ENCODE measurements at regions not wholly inside any gene's neighbourhood (a gene's known extent, or its start where the extent isn't known, plus 50 kb on each side); places are given as distances from the start of the nearest gene placed in this dataset.

DNA sequence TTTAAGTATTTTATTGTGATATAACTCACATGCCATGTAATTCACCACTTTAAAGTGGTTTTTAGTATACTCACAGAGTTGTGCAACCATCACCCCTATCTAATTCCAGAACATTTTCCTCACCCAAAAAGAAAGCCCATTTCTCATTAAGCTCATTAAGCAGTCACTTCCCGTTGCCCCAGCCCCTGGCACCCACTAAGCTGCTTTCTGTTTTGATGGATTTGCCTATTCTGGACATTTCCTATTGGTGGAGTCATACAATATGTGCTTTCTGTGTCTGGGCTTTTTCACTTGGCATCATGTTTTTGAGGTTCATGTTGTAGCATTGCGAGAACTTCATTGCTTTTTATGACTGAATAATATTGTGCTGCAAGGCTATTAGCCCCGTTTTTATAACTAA is 66.0 kb downstream of the ARL6IP4 start:
- TF ChIP-seq POLR2AphosphoS5 (IDR thresholded peaks at IDR 0.05; ENCODE audit: low read depth, low read length) (no peak), SIN3A (IDR thresholded peaks at IDR 0.05; ENCODE audit: borderline replicate concordance, insufficient read depth, low read length) (no peak), TAF1 (IDR thresholded peaks at IDR 0.05; ENCODE audit: borderline replicate concordance, insufficient read depth, low read length) (no peak)

All from PFSK-1 (cell line).